Mucosa of descending colon (tissue), 3 donors: ENCODE measurements at regions not wholly inside any gene's neighbourhood (a gene's known extent, or its start where the extent isn't known, plus 50 kb on each side); places are given as distances from the start of the nearest gene placed in this dataset.

Source experiments
- ATAC-seq: fragments of 200-7000 bp; cut with Tn5 transposase; one replicate; pipeline ENCODE4 v1.9.1; 2020; ENCODE audit warnings: mild to moderate bottlenecking, moderate library complexity
- DNase-seq, 3 donors: peaks; one replicate each; pipeline ENCODE4 v3.0.0-alpha.2; 2020
- H3K36me3 ChIP-seq: fragments of 200-600 bp; one replicate; pipeline ENCODE4 v1.8.0; 2021; ENCODE audit warnings: low read depth, mild to moderate bottlenecking
- H3K4me1 ChIP-seq: fragments of 200-600 bp; one replicate; pipeline ENCODE4 v1.8.0; 2021; ENCODE audit warnings: low read depth, mild to moderate bottlenecking
- H3K4me3 ChIP-seq: fragments of 200-600 bp; one replicate; pipeline ENCODE4 v1.8.0; 2021; ENCODE audit warnings: mild to moderate bottlenecking
- H3K9me3 ChIP-seq: fragments of 200-600 bp; one replicate; pipeline ENCODE4 v1.8.0; 2021; ENCODE audit warnings: mild to moderate bottlenecking
- intact Hi-C, 2 donors: fragments of 100-400 bp; cut with DNase I in 1 of 2; cut with micrococcal nuclease in 1 of 2; formaldehyde crosslinking; loops; one replicate each; pipeline versions ENCODE4 v1.11.0 to v1.11.1; 2022; cut with DNase I, micrococcal nuclease
- TF ChIP-seq, protein P1 (sequence below): fragments of 200-600 bp; IDR thresholded peaks from one replicate; pipeline ENCODE4 v1.8.0; 2022; ENCODE audit warnings: antibody characterized with exemption, mild to moderate bottlenecking
- donor health status: DM: no; HTN: no; CAD: no; lungs with moderate emphysema.
- donor health status: DM: no; HTN: no; CAD: no.
- donor health status: DM: no; HTN: yes; CAD: no.

DNA sequence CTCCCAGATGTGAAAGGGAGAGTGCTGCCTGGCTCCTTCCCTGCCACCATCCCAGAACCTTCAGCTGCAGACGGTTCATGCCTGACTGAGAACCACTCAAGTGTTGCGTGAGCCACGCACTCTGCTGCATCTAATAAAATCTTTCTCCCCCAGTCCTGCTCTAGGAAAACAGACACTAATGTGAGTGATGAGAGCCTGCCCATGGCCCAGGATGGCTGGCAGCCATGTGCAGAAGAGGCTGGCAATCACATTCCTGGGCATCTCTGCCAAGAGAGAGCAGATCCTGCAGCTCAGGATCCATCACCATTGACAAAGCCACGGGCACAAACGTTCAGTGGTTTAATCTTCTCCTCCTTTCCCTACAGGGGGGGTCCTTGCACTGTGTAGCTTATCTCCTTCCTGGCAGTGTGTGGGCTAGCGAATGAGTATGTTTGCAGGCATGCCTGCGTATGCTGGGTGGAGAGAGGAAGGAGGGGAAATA lies 477.5 kb downstream of the SLC4A3 start:
- TF ChIP-seq, protein P1, sequence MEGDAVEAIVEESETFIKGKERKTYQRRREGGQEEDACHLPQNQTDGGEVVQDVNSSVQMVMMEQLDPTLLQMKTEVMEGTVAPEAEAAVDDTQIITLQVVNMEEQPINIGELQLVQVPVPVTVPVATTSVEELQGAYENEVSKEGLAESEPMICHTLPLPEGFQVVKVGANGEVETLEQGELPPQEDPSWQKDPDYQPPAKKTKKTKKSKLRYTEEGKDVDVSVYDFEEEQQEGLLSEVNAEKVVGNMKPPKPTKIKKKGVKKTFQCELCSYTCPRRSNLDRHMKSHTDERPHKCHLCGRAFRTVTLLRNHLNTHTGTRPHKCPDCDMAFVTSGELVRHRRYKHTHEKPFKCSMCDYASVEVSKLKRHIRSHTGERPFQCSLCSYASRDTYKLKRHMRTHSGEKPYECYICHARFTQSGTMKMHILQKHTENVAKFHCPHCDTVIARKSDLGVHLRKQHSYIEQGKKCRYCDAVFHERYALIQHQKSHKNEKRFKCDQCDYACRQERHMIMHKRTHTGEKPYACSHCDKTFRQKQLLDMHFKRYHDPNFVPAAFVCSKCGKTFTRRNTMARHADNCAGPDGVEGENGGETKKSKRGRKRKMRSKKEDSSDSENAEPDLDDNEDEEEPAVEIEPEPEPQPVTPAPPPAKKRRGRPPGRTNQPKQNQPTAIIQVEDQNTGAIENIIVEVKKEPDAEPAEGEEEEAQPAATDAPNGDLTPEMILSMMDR, result no peak
- intact Hi-C loops, result no loop called here
- ATAC-seq (no peak), DNase-seq (no peak)
- Histone ChIP-seq H3K4me1 (no peaks in the 10 kb centered on the region), H3K4me3 (no peak overlapping the region), H3K9me3 (no peaks in the 10 kb centered on the region), H3K36me3 (no peaks in the 10 kb centered on the region)

DNA sequence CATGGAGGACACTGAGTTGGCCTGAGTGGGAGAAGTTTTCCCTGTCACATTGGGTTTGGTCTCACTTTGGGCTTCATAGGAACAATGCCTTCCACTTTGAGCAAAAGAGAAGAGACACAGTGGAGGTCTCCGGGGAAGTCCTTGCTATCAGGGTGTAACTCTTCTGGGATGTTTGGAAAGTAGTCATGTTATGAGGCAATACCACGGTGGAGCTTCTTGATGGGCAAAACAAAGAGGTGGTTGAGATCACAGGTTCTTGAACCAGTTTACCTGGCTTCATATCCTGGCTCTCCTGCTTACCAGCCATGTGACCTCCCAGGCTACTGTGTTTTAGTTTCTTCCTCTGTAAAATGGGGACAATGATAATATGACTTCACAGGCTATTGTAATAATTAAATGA lies 478.6 kb downstream of the SLC4A3 start:
- Histone ChIP-seq H3K36me3 (no peaks in the 10 kb centered on the region), H3K9me3 (no peaks in the 10 kb centered on the region), H3K4me1 (no peaks in the 10 kb centered on the region), H3K4me3 (no peak overlapping the region)
- no peak for ATAC-seq
- DNase-seq, result no peak
- TF ChIP-seq, protein P1, result no peak
- intact Hi-C loops, result no loop called here

DNA sequence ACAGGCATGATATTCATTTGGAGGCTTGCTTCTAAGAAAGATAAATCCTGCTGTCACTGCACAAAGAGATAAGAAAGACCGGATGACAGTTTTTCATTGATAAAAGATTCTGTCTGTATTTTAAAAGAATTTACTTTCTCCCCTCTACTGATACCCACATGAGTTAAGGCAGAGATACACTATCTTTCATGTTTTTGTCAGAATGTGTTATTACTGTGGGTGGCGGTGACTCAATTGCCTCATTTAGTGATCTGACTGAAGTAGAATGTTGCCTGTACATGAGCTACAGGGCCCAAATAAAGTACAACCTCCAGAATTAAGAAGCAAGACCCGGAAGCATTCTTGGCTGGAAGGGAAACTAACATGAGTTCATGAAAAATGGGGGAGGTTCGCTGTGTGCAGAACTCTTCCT lies 480.0 kb downstream of the SLC4A3 start:
- no peak for ATAC-seq
- H3K9me3 ChIP-seq, result no peaks in the 10 kb centered on the region
- H3K4me1 ChIP-seq, result no peaks in the 10 kb centered on the region
- TF ChIP-seq, protein P1, result no peak
- DNase-seq, result no peak
- H3K36me3 ChIP-seq, result no peaks in the 10 kb centered on the region
- H3K4me3 ChIP-seq, result no peak overlapping the region
- intact Hi-C loops, result no loop called here

DNA sequence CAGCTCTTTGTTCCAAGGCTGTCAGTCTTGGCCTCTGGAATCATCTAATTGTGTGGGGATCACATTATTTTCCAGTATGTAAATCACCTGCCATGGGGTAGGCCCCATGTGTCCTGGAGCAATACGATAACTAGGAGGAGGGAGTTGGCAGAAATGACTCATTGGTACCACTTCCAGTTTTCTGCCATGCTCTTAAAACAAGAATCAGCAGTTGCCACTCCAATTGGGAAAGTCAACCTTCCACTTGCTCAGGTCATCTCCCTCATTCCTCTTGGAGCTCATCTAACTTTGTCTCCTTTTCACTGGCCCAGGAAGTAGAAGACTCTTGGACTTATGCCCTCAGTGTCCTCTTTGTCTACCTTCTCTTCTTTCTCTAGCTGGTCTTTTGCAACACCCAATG lies 487.0 kb downstream of the SLC4A3 start:
- intact Hi-C loops, result no loop called here
- no peak overlapping the region for H3K4me3 ChIP-seq
- no peak for DNase-seq
- no peaks in the 10 kb centered on the region for H3K9me3 ChIP-seq
- ATAC-seq, result no peak
- TF ChIP-seq, protein P1, result no peak
- no peaks in the 10 kb centered on the region for H3K36me3 ChIP-seq
- no peaks in the 10 kb centered on the region for H3K4me1 ChIP-seq

DNA sequence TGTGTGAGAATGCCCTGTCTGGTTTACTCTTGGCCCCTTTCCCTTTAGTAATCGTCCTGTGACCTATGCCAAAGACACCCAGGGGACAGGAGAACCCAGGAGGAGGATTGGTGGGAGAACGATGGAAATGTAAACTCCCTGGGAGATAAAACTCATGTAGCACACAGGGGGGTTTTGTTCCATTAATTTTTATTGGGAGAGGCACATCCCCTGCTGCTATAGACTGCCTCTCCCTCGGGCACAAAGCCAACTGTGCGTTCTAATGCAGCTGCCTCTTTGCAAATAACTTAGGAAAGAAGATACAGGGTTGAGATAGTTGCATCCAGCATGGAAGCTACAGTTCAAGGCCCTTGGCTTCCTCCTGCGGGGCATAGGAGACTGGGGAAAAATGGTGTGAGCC lies 489.6 kb downstream of the SLC4A3 start:
- ATAC-seq (no peak), DNase-seq (no peak)
- intact Hi-C loops, result no loop called here
- Histone ChIP-seq H3K9me3 (no peaks in the 10 kb centered on the region), H3K4me1 (no peaks in the 10 kb centered on the region), H3K36me3 (no peaks in the 10 kb centered on the region), H3K4me3 (no peak overlapping the region)
- TF ChIP-seq, protein P1, result no peak

DNA sequence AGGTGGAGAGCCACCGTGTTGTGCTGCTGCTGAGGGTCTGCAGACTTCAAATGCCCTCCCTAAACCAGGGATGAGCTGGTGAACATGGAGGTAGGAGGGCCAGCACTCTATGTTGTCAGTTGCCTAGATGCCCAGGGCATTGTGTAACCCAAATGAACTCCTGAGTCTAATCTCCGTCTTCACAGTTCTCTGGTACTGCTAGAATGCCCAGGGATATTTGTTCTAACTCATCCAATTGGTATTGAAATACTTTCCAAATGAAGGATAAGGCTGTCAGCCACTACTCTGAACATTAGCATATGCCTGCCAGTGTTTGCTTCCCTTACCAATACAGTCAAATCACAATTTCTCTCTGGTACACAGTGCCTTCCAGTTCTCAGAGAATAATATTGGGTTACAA lies 492.6 kb downstream of the SLC4A3 start:
- TF ChIP-seq, protein P1, result no peak
- Histone ChIP-seq H3K9me3 (no peaks in the 10 kb centered on the region), H3K36me3 (no peaks in the 10 kb centered on the region), H3K4me1 (no peaks in the 10 kb centered on the region), H3K4me3 (no peak overlapping the region)
- DNase-seq, result no peak
- intact Hi-C loops, result no loop called here
- ATAC-seq, result no peak
